Astrocyte of the spinal cord (primary cell): ENCODE measurements at regions not wholly inside any gene's neighbourhood (a gene's known extent, or its start where the extent isn't known, plus 50 kb on each side); places are given as distances from the start of the nearest gene placed in this dataset.

Experiments used
- DNase-seq: peaks from one replicate; pipeline ENCODE4 v3.0.0; 2011; ENCODE audit warnings: low read depth, low spot score
- H3K4me3 ChIP-seq: 2 replicates; pipeline ENCODE4 v1.5.1; 2011; ENCODE audit warnings: low read depth, mild to moderate bottlenecking, low read length, moderate library complexity
- in situ Hi-C: cut with HindIII; loops from 2 replicates; pipeline ENCODE4 v1.10.0; 2017; ENCODE audit warnings: low sequenced_read_pairs
- TF ChIP-seq, protein P1 (sequence below): IDR thresholded peaks from 2 replicates; pipeline ENCODE4 v1.5.1; 2012; ENCODE audit warnings: low read depth, mild to moderate bottlenecking, low read length, inconsistent platforms

DNA sequence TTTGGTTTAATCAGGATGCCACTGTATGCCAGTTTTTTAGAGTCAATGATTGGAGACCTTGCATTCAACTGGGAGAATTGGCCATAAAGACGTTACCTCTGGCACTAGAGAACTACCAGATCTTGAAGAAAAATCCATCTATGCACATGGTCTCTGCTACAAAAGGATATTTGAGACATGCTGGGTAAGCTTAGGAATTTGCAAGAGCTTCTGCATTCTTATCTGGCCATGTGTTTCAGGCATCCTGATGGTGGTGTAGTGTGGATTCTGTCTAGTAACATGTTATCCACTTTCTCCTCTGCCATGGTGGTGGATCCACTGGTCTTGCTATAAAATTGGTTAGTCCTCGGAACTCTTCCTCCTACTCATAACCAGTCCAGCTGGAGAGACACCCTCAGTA is 185.3 kb upstream of the WDFY3 start:
- no peak for DNase-seq
- H3K4me3 ChIP-seq = no peak overlapping the region
- TF ChIP-seq, protein P1, sequence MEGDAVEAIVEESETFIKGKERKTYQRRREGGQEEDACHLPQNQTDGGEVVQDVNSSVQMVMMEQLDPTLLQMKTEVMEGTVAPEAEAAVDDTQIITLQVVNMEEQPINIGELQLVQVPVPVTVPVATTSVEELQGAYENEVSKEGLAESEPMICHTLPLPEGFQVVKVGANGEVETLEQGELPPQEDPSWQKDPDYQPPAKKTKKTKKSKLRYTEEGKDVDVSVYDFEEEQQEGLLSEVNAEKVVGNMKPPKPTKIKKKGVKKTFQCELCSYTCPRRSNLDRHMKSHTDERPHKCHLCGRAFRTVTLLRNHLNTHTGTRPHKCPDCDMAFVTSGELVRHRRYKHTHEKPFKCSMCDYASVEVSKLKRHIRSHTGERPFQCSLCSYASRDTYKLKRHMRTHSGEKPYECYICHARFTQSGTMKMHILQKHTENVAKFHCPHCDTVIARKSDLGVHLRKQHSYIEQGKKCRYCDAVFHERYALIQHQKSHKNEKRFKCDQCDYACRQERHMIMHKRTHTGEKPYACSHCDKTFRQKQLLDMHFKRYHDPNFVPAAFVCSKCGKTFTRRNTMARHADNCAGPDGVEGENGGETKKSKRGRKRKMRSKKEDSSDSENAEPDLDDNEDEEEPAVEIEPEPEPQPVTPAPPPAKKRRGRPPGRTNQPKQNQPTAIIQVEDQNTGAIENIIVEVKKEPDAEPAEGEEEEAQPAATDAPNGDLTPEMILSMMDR = no peak
- in situ Hi-C loops = no loop called here

DNA sequence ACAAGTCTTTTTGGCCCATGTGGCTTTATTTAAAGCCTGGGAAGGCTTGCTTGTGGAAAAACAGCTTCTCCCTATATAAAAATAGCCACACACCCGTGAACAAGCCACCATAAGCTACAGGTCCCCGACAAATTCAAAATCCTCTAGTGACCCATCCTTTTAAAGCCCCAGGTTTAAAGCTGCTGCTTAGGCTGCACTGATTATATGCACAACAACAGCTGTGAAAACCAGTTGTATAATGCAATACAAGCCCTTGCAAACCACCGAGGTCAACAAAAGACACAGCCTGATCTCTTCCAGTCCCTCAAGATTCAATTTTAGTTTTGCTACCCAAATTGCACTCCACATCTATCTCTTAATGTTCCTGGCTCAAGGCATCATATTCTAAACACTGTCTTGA is 186.0 kb upstream of the WDFY3 start:
- H3K4me3 ChIP-seq = no peak overlapping the region
- in situ Hi-C loops = no loop called here
- no peak for DNase-seq
- TF ChIP-seq, protein P1 = no peak

DNA sequence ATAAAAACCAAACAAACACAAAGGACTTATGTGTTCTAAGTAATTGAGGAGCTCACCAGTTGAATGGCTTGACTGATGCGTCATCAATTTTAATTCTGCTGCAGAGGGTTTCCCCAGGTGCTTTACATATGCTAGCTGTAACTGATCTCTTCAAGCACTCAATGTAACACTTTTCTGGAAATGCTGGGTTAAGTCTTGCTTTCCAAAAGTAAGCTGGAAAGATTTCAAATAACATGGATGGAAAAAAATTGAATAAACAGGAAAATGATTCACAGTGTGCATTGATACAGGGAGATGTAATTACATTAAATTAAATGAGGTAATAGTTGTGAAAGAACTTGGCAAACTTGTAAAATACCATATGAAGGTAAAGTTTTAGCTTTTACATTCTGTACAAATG is 186.7 kb upstream of the WDFY3 start:
- TF ChIP-seq, protein P1 = no peak
- in situ Hi-C loops = no loop called here
- no peak overlapping the region for H3K4me3 ChIP-seq
- DNase-seq = no peak

DNA sequence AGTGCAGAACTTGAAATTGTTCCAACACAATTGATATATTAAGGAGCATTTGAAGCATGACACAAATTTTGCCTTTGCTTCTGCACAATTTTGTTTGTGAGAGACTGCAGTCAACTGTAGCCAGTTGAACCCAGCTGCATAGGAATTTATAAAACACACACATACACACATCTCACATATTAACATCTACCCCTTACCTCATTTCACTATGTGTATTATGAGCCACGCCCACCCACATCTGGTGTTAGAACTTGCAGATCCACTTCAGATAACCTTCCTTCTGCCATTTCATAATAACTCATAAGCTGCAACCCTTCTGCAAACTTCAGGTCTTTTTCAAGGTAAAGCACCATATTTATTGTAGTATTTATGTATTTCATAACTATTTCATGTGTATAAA is 188.1 kb upstream of the WDFY3 start:
- no peak overlapping the region for H3K4me3 ChIP-seq
- no peak for DNase-seq
- in situ Hi-C loops = no loop called here
- TF ChIP-seq, protein P1 = no peak

DNA sequence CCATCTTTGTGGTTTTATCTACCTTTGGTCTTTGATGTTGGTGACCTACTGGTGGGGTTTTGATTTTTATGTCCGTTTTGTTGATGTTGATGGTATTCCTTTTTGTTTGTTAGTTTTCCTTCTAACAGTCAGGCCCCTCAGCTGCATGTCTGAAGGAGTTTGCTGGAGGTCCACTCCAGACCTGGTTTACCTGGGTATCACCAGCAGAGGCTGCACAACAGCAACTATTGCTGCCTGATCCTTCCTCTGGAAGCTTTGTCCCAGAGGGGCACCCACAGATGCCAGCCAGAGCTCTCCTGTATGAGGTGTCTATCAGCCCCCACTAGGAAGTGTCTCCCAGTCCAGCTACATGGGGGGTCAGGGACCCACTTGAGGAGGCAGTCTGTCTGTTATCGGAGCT is 199.3 kb upstream of the WDFY3 start:
- in situ Hi-C loops = no loop called here
- H3K4me3 ChIP-seq = no peak overlapping the region
- no peak for DNase-seq
- TF ChIP-seq, protein P1 = no peak

DNA sequence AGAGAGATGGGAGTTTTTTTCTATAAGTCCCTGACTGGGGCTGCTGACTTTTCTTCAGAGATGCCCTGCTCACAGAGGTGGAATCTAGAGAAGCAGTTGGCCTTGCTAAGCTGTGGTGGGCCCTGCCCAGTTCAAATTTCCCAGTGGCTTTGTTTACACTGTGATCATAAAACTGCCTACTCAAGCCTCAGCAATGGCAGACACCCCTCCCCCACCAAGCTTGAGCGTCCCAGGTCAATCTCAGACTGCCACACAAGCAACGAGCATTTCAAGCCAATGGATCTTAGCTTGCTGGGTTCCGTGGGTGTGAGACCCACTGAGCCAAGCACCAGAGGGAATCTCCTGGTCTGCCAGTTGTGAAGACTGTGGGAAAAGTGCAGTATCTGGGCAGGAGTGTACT is 199.8 kb upstream of the WDFY3 start:
- in situ Hi-C loops = no loop called here
- TF ChIP-seq, protein P1 = no peak
- no peak for DNase-seq
- H3K4me3 ChIP-seq = no peak overlapping the region

DNA sequence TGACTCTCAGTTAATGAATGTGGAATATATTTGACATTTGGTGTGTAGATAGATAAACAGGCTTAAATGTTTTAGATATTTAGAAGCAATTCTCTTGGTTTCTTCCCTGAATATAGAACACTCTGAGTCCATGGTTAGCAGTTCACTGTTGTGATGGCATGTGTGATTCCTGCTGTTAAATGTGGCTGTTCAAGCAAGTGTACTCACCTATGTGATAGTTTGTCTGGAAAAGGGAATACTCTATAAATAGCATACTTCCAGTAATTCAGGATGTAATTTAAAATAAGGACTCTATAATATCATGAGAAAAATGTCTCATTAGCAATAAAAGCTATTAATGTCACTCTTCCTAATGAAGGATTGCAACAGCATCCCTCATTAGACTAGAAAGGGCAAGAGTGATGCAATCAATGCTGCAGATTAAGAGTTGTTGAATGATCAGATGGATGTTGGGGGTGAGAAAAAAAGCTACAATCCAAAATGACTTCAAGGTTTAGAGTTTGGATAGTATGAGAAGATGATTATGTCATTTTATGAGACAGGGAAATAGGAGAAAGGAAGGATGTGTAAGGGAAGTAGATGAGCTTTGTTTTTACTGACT is 201.8 kb upstream of the WDFY3 start:
- no peak overlapping the region for H3K4me3 ChIP-seq
- TF ChIP-seq, protein P1 = no peak
- DNase-seq = no peak
- in situ Hi-C loops = no loop called here
